Ishikawa (cell line): ENCODE measurements at regions not wholly inside any gene's neighbourhood (a gene's known extent, or its start where the extent isn't known, plus 50 kb on each side); places are given as distances from the start of the nearest gene placed in this dataset.

Experiments used
- EGR1 ChIP-seq: IDR thresholded peaks from 2 replicates; pipeline ENCODE4 v1.6.1; 2012
- FOXM1 ChIP-seq: IDR thresholded peaks from 2 replicates; pipeline ENCODE4 v1.6.1; 2012; ENCODE audit warnings: low read depth, borderline replicate concordance
- NFIC ChIP-seq: IDR thresholded peaks from 2 replicates; pipeline ENCODE4 v1.6.1; 2012
- RAD21 ChIP-seq: IDR thresholded peaks from 2 replicates; pipeline ENCODE4 v1.6.1; 2012; ENCODE audit warnings: low read depth
- REST ChIP-seq: IDR thresholded peaks from 2 replicates; pipeline ENCODE4 v1.6.1; 2012; ENCODE audit warnings: low read depth, mild to moderate bottlenecking
- TAF1 ChIP-seq: IDR thresholded peaks from 2 replicates; pipeline ENCODE4 v1.6.1; 2012; ENCODE audit warnings: low read depth, mild to moderate bottlenecking
- TCF12 ChIP-seq: IDR thresholded peaks from 2 replicates; pipeline ENCODE4 v1.6.1; 2012; ENCODE audit warnings: low read depth
- YY1 ChIP-seq: IDR thresholded peaks from 2 replicates; pipeline ENCODE4 v1.6.1; 2012; ENCODE audit warnings: low read depth
- ZBTB7A ChIP-seq: IDR thresholded peaks from 2 replicates; pipeline ENCODE4 v1.6.1; 2012; ENCODE audit warnings: low read depth

GRCh38 chr15:95588056-95588455 lies 742.4 kb upstream of the NR2F2 start:
- no peak for TF ChIP-seq YY1
- TF ChIP-seq TAF1: no peak
- no peak for TF ChIP-seq TCF12
- TF ChIP-seq FOXM1: no peak
- no peak for TF ChIP-seq NFIC
- no peak for TF ChIP-seq EGR1
- no peak for TF ChIP-seq REST
- no peak for TF ChIP-seq ZBTB7A
- no peak for TF ChIP-seq RAD21
